Lung (tissue), 11 donors: ENCODE measurements at regions not wholly inside any gene's neighbourhood (a gene's known extent, or its start where the extent isn't known, plus 50 kb on each side); places are given as distances from the start of the nearest gene placed in this dataset.
A peak's percentile ranks its signal among the peaks of the same experiment; 100 is the strongest.

ENCODE experiments used
- ATAC-seq: fragments of 200-7000 bp; cut with Tn5 transposase; one replicate; pipeline ENCODE4 v1.9.1; 2020; ENCODE audit warnings: moderate number of reproducible peaks; ENCODE audit not compliant: insufficient read depth, low FRiP score
- DNase-seq, 3 donors: peaks; one replicate each; pipeline ENCODE4 v3.0.0-alpha.2; 2013 to 2017
- H3K27ac ChIP-seq, 2 donors: one replicate each; pipeline ENCODE4 v1.5.1; 2013; ENCODE audit warnings: mild to moderate bottlenecking in 2 of 2, moderate library complexity in 2 of 2, control low read depth in 1 of 2, inconsistent platforms in 1 of 2, low read depth in 1 of 2, low read length in 1 of 2
- H3K27me3 ChIP-seq, 3 donors: one replicate each; pipeline ENCODE4 v1.5.1; 2013; ENCODE audit warnings: low read length in 2 of 3; ENCODE audit not compliant: control insufficient read depth in 3 of 3, insufficient read depth in 3 of 3
- H3K36me3 ChIP-seq, 4 donors: one replicate each; pipeline ENCODE4 v1.5.1; 2013; ENCODE audit warnings: low read length in 4 of 4, mild to moderate bottlenecking in 1 of 4, moderate library complexity in 1 of 4; ENCODE audit not compliant: control insufficient read depth in 4 of 4, insufficient read depth in 4 of 4
- H3K4me1 ChIP-seq, 5 donors: one replicate each; pipeline ENCODE4 v1.5.1; 2013; ENCODE audit warnings: low read length in 5 of 5, mild to moderate bottlenecking in 2 of 5, moderate library complexity in 1 of 5; ENCODE audit not compliant: control insufficient read depth in 5 of 5, insufficient read depth in 5 of 5
- H3K4me3 ChIP-seq: one replicate; pipeline ENCODE4 v1.5.1; 2013; ENCODE audit warnings: mild to moderate bottlenecking, control low read depth, moderate library complexity
- H3K9ac ChIP-seq, 2 donors: one replicate each; pipeline ENCODE4 v1.5.1; 2013; ENCODE audit warnings: low read length in 2 of 2, control low read depth in 1 of 2; ENCODE audit not compliant: insufficient read depth in 1 of 2
- H3K9me3 ChIP-seq, 4 donors: one replicate each; pipeline ENCODE4 v1.5.1; 2013; ENCODE audit warnings: low read length in 3 of 4, mild to moderate bottlenecking in 1 of 4, moderate library complexity in 1 of 4; ENCODE audit not compliant: control insufficient read depth in 4 of 4, insufficient read depth in 3 of 4
- WGBS, 2 donors: extraction: QIAGEN DNeasy Blood & Tissue Kit; methylation state at CpG; one replicate each; pipeline ENCODE4 v1.1.7; 2013; 5-methylcytosine and 5-hydroxymethylcytosine counted together
- TF ChIP-seq, protein P1 (sequence below): IDR thresholded peaks from 2 replicates; pipeline ENCODE4 v1.5.1; 2012; ENCODE audit warnings: mild to moderate bottlenecking; ENCODE audit errors: control extremely low read depth, extremely low read depth
- donor health status: control.
- donor health status: control.
- donor health status: Bipolar disorder and iron deficiency.
- donor health status: healthy.
- donor health status: DM: yes; HTN: yes; CAD: no.

DNA sequence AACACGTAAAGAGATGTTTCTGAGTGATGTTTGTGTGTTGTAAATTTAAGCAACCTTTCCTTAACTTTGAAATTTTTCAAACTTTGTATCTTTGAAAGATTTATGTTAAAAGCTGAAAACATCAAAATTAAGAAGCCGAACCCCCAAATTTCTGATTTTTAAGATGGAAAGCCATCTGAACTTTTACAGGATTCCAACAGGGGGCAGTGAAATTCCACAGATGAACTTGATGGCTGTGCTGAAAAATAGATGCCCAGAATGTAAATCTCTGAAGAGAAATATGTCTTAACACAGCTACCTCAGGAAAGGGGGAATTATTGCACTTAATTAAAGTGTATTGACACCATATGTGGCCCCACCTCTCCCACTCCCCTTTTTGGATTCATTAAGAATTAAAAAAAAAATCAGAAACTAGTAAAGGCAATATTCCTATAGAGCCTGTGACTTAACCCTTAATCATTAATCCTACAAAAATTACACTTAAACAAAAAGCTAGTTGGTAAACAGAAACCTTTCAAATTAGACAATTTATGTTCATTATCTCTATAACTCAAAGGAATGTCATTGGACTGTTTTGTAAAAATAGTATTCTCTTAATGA, 597.9 kb downstream of the KCNJ2 start:
- WGBS, 2 donors = 57 to 67% methylated on average over 2 of the region's 2 CpGs
- ATAC-seq = no peak
- peak; percentile 33 to 74 (median 66) for DNase-seq
- Histone ChIP-seq H3K36me3 (no peaks in the 10 kb centered on the region), H3K4me1 (peaks cover 0 to 3% (median 0%) of the 10 kb centered on the region in 5 donors), H3K9me3 (no peaks in the 10 kb centered on the region), H3K9ac (no peak overlapping the region), H3K4me3 (no peak overlapping the region), H3K27ac (no peak overlapping the region), H3K27me3 (no peaks in the 10 kb centered on the region)
- TF ChIP-seq, protein P1, sequence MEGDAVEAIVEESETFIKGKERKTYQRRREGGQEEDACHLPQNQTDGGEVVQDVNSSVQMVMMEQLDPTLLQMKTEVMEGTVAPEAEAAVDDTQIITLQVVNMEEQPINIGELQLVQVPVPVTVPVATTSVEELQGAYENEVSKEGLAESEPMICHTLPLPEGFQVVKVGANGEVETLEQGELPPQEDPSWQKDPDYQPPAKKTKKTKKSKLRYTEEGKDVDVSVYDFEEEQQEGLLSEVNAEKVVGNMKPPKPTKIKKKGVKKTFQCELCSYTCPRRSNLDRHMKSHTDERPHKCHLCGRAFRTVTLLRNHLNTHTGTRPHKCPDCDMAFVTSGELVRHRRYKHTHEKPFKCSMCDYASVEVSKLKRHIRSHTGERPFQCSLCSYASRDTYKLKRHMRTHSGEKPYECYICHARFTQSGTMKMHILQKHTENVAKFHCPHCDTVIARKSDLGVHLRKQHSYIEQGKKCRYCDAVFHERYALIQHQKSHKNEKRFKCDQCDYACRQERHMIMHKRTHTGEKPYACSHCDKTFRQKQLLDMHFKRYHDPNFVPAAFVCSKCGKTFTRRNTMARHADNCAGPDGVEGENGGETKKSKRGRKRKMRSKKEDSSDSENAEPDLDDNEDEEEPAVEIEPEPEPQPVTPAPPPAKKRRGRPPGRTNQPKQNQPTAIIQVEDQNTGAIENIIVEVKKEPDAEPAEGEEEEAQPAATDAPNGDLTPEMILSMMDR = peak; percentile 18

DNA sequence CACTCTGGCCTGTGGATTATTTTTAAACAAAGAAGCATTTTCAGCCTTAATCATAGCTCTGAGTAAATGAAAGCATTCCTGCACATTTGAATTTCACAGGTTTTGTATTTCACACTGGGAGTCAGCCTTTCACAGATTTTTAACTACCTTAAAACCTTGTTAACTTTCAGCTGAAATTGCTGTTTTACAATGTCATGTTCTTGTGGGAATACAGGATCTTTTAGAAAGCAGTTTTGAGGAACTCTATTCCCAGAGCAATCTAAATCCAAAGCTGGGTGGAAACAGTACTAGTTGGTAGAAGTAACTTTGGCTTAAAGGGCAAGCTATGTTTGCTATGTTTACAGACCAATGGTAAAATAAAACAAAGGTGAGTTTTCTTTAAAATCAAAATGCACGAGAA, 600.6 kb downstream of the KCNJ2 start:
- Histone ChIP-seq H3K9ac (no peak overlapping the region), H3K27ac (no peak overlapping the region), H3K36me3 (no peaks in the 10 kb centered on the region), H3K9me3 (no peaks in the 10 kb centered on the region), H3K27me3 (no peaks in the 10 kb centered on the region), H3K4me1 (peaks cover 0 to 16% (median 3%) of the 10 kb centered on the region in 5 donors), H3K4me3 (no peak overlapping the region)
- ATAC-seq (no peak), DNase-seq (no peak)
- TF ChIP-seq, protein P1 = no peak
- WGBS, 2 donors = 88 to 89% methylated on average over 1 of the region's 1 CpG

DNA sequence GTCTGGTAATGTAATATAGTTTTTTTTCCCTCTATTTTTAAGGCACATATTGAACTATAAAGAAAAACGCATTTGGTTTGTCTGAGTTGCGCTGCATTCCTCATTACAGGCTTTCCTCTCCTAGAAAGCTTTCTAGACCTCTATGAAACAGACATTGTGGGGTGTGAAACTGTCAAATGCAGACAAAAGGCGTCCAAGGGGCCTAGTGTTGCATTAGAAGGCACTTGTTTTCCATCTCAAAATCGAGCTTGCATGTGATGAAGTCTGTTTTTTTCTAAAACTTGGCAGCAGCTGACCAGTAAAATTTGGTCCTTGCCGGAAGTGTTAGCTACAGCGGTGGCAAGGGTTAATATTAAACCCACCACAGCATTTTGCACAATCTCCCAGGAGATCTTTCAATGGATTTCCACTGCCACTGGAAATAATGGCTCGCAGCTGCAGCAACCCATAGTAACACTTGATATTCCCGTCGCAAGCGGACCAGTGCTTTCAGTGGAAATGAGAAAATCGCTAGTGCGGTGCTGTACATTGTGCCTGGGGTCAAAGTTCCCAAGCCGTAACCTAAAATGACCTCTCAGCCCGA, 602.6 kb downstream of the KCNJ2 start:
- TF ChIP-seq, protein P1 = no peak
- H3K9ac ChIP-seq = no peak overlapping the region
- peaks cover 0 to 16% (median 3%) of the 10 kb centered on the region in 5 donors for H3K4me1 ChIP-seq
- 89 to 94% methylated on average over 14 of the region's 14 CpGs for WGBS, 2 donors
- no peaks in the 10 kb centered on the region for H3K9me3 ChIP-seq
- H3K36me3 ChIP-seq = no peaks in the 10 kb centered on the region
- DNase-seq = no peak
- no peak for ATAC-seq
- H3K4me3 ChIP-seq = no peak overlapping the region
- H3K27ac ChIP-seq = no peak overlapping the region
- no peaks in the 10 kb centered on the region for H3K27me3 ChIP-seq
